T-helper 22 cell (primary cell): ENCODE measurements at regions not wholly inside any gene's neighbourhood (a gene's known extent, or its start where the extent isn't known, plus 50 kb on each side); places are given as distances from the start of the nearest gene placed in this dataset.

ENCODE experiments used
- DNase-seq: peaks from one replicate; pipeline ENCODE4 v3.0.0-alpha.2; 2020; ENCODE audit warnings: low read depth

DNA sequence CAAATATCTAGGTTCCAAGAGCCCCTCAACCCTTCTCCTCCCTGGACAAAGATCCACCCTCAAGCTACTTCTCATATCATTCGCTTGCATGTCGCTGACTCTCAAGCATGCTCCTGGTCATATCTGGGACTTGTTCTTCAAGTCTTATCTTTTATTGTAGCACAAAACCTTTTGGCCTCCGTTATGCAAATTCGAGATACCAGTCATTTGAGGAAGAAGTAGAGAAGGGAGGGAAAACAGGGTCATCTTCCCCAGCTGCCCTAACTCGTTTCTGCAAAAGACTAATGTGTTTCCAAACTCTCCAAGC, 63.8 kb upstream of the ETS2 start:
- no peak for DNase-seq

- no peak for DNase-seq
Measured at GRCh38 chr21:38742580-38743260, 63.0 kb upstream of the ETS2 start.

DNA sequence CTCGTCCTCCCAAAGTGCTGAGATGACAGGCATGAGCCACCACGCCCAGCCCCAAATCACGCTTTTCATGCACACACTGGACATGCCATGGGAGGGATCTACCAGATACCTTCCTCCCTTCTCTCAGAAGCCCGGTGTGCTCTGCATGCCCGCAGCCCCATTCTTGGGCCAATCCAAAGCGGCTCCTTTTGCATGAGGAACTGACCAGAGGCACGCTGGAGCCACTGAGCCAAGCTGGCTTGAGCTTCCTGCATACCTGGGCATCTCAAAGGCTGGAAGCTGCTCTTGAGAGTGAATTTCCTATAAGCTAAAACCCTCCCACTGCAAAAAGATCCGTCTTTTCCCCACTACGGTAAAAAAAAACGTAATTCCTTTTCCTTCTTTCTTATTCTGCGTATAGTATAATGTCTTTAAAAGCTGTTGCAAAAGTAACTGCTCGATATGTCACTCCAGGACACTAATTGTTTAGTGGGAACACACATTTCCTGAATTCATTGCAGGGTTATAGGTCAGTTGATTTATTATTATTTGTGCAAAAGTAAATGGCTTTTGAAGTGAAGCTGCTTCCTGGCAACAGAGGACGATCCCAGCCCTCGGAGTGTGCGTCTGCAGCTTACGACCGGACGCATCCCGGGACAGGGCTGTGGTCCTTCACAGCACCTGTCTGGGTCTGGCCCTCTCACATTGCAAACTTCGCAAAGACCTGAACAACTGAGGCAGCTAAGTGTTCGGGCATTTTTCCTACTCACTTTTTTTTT, 61.8 kb upstream of the ETS2 start:
- DNase-seq = no peak

GRCh38 chr21:38744861-38745260, 60.9 kb upstream of the ETS2 start:
- no peak for DNase-seq

- DNase-seq = no peak
Measured at GRCh38 chr21:38747810-38748209, 57.9 kb upstream of the ETS2 start.

DNA sequence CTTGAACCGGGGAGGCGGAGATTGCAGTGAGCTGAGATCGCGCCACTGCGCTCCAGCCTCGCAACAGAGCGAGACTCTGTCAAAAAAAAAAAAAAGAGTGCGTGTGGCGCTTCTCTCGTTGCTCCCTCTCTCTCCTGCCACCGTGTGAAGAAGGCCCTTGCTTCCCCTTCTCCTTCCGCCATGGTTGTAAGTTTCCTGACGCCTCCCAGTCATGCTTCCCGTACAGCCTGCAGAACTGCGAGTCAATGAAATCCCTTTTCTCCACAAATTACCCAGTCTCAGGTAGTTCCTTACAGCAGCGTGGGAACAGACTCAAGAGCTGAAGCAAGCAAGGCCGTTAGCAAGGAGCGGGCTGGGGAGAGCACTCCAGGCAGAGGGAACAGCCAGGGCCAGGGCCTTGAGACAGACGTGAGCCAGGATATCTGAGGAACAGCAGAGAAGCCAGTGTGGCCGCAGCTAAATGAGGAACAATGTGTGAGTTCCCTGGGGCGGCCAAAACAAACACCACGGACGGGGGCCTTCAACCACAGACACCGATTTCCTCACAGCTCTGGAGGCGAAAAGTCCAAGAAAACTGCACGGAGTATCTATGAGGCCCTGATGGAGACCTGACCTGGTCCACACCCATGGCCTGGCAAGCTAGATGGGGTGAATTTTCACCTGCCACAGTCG, 54.2 kb upstream of the ETS2 start:
- DNase-seq = no peak

GRCh38 chr21:38752051-38752505, 53.7 kb upstream of the ETS2 start:
- no peak for DNase-seq

- DNase-seq = no peak
Measured at GRCh38 chr21:38753114-38753513, 52.6 kb upstream of the ETS2 start.

DNA sequence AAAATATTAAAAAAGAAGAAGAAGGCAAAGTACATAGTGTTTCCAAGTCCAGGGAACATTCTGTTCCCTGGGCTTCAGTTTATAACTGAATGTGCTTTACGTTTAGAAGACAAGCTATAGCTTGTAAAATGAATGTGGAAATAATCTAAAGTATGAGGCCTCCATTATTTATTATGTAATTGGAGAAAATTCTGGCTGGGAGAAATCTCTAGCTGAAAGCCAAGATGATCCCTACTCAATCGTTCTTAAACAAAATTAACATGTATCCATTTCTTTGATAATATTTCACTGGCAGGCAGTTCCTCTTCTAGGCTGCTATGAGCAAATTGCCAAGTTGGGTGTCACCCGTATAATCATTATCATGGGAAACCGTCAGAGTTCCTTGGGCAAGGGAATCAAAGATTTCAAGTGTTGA, 52.2 kb upstream of the ETS2 start:
- no peak for DNase-seq
